Heart left ventricle (tissue), 13 donors: ENCODE measurements at regions not wholly inside any gene's neighbourhood (a gene's known extent, or its start where the extent isn't known, plus 50 kb on each side); places are given as distances from the start of the nearest gene placed in this dataset.

Source experiments
- CTCF ChIP-seq, 12 donors: fragments of 200-600 bp; sonication (generic) in 4 of 12; IDR thresholded peaks; one replicate each; pipeline versions ENCODE4 v1.5.0 to v1.8.0; 2018 to 2022; ENCODE audit warnings: antibody characterized with exemption in 12 of 12, mild to moderate bottlenecking in 5 of 12
- POLR2A ChIP-seq, 2 donors: fragments of 450-650 bp; IDR thresholded peaks; one replicate each; pipeline ENCODE4 v1.6.1; 2017; ENCODE audit warnings: antibody characterized with exemption in 2 of 2, mild to moderate bottlenecking in 2 of 2, moderate library complexity in 2 of 2
- donor health status: ischemic (EF 13 %, LVEDD 7.1; RV severe dilation, severe dysfunction).
- donor health status: DM: no; HTN: yes; CAD: no.
- donor health status: DM: no; HTN: no; CAD: no.
- donor health status: ischemic (EF 25% LVEDD 6.9; RV normal size, moderate dysfunction).
- donor health status: ischemic (EF 25% LVEDD 5.7; RV mildly dilated, moderate dysfunction).
- donor health status: ischemic (EF 35%, LVEDD 5.7; RV mildly dilated, moderate dysfunction).
- donor health status: nonischemic (EF 11% LVEDD 7.7; RV severe dilation, severe dysfunction).
- donor health status: DM: yes; HTN: yes; CAD: no.
- donor health status: PGD.
- donor health status: ischemic (EF 29% LVEDD 5.4; RV normal size, mild dysfunction).
- donor health status: nonischemic (EF 23%, LVEDD 6.1; RV moderate dilation, normal function).

- no peak for TF ChIP-seq CTCF (IDR thresholded peaks at IDR 0.05)
- TF ChIP-seq POLR2A (IDR thresholded peaks at IDR 0.05), result no peak
Measured at GRCh38 chr13:73194310-73194709, 135.5 kb downstream of the KLF5 start.
